Neural cell (in vitro differentiated cells): ENCODE measurements at regions not wholly inside any gene's neighbourhood (a gene's known extent, or its start where the extent isn't known, plus 50 kb on each side); places are given as distances from the start of the nearest gene placed in this dataset.

Source experiments
- H2AFZ ChIP-seq: fragments of 200-600, 300-800 bp; sonication (generic), shearing (Covaris generic); 2 replicates; pipeline ENCODE4 v1.6.0; 2014; ENCODE audit warnings: low read depth, mild to moderate bottlenecking, antibody characterized with exemption, low read length, moderate library complexity
- H3F3A ChIP-seq: fragments of 200-600 bp; shearing (Covaris generic); 2 replicates; pipeline ENCODE4 v1.6.1; 2016; ENCODE audit warnings: mild to moderate bottlenecking, moderate library complexity, mixed read lengths, antibody characterized with exemption, low read length; ENCODE audit not compliant: insufficient read depth, poor library complexity, severe bottlenecking
- H3K27ac ChIP-seq: fragments of 200-600, 300-800 bp; sonication (generic), shearing (Covaris generic); 2 replicates; pipeline ENCODE4 v1.5.1; 2014; ENCODE audit warnings: mild to moderate bottlenecking, low read length, moderate library complexity
- H3K27me3 ChIP-seq: fragments of 300-800, 200-600 bp; sonication (generic), shearing (Covaris generic); 2 replicates; pipeline ENCODE4 v1.6.0; 2014; ENCODE audit warnings: mild to moderate bottlenecking, low read depth, low read length, moderate library complexity; ENCODE audit not compliant: insufficient read depth
- H3K36me3 ChIP-seq: fragments of 300-800, 200-600 bp; sonication (generic), shearing (Covaris generic); 2 replicates; pipeline ENCODE4 v1.5.1; 2014; ENCODE audit warnings: mild to moderate bottlenecking, antibody characterized with exemption, low read length, moderate library complexity; ENCODE audit not compliant: insufficient read depth
- H3K4me2 ChIP-seq: fragments of 300-800, 200-600 bp; sonication (generic), shearing (Covaris generic); 2 replicates; pipeline ENCODE4 v1.6.0; 2014; ENCODE audit warnings: mild to moderate bottlenecking, low read length
- H3K4me3 ChIP-seq: fragments of 300-800, 200-600 bp; sonication (generic), shearing (Covaris generic); 2 replicates; pipeline ENCODE4 v1.5.1; 2014; ENCODE audit warnings: mild to moderate bottlenecking, low read length, moderate library complexity
- H3K79me2 ChIP-seq: fragments of 200-600 bp; shearing (Covaris generic); replicated peaks from 2 replicates; pipeline ENCODE4 v1.6.0; 2014; ENCODE audit warnings: mild to moderate bottlenecking, low read length, moderate library complexity; ENCODE audit not compliant: insufficient read depth
- H3K9ac ChIP-seq: fragments of 300-800, 200-600 bp; sonication (generic), shearing (Covaris generic); 2 replicates; pipeline ENCODE4 v1.6.1; 2016; ENCODE audit warnings: mild to moderate bottlenecking, low read length, mixed read lengths
- H3K9me2 ChIP-seq: fragments of 200-600 bp; shearing (Covaris generic); 2 replicates; pipeline ENCODE4 v1.6.1; 2016; ENCODE audit warnings: mild to moderate bottlenecking, low read length, mixed read lengths; ENCODE audit not compliant: insufficient read depth
- H3K9me3 ChIP-seq: fragments of 200-600, 300-800 bp; sonication (generic), shearing (Covaris generic); 2 replicates; pipeline ENCODE4 v1.6.1; 2016; ENCODE audit warnings: mild to moderate bottlenecking, mixed run types, low read length, moderate library complexity, mixed read lengths
- H4K20me1 ChIP-seq: fragments of 200-600 bp; shearing (Covaris generic); 2 replicates; pipeline ENCODE4 v1.6.1; 2016; ENCODE audit warnings: mild to moderate bottlenecking, mixed run types; ENCODE audit not compliant: insufficient read depth
- EP300 ChIP-seq: fragments of 450-650 bp; conservative IDR thresholded peaks from 2 replicates; pipeline ENCODE4 v1.6.1; 2014; ENCODE audit warnings: antibody characterized with exemption, mild to moderate bottlenecking, moderate library complexity; ENCODE audit not compliant: poor library complexity, severe bottlenecking
- EZH2 ChIP-seq: fragments of 200-600, 300-800 bp; shearing (Covaris generic), sonication (generic); IDR thresholded peaks from 2 replicates; pipeline ENCODE4 v1.6.1; 2014; ENCODE audit warnings: antibody characterized with exemption, low read length, borderline replicate concordance, mild to moderate bottlenecking; ENCODE audit not compliant: insufficient read depth, poor library complexity, severe bottlenecking
- MXI1 ChIP-seq: fragments of 450-650 bp; conservative IDR thresholded peaks from 2 replicates; pipeline ENCODE4 v1.6.1; 2014; ENCODE audit warnings: antibody characterized with exemption, mild to moderate bottlenecking; ENCODE audit not compliant: poor library complexity, severe bottlenecking
- POLR2AphosphoS5 ChIP-seq: IDR thresholded peaks from 2 replicates; pipeline ENCODE4 v1.6.1; 2012
- RAD21 ChIP-seq: fragments of 450-650 bp; conservative IDR thresholded peaks from 2 replicates; pipeline ENCODE4 v1.6.1; 2014; ENCODE audit warnings: antibody characterized with exemption, mild to moderate bottlenecking, moderate library complexity
- REST ChIP-seq: IDR thresholded peaks from 2 replicates; pipeline ENCODE4 v1.6.1; 2012; ENCODE audit warnings: borderline replicate concordance
- SMC3 ChIP-seq: fragments of 450-650 bp; conservative IDR thresholded peaks from 2 replicates; pipeline ENCODE4 v1.6.1; 2014; ENCODE audit warnings: antibody characterized with exemption, mild to moderate bottlenecking, moderate library complexity; ENCODE audit not compliant: poor library complexity
- TAF1 ChIP-seq: IDR thresholded peaks from 2 replicates; pipeline ENCODE4 v1.6.1; 2012; ENCODE audit warnings: low read depth
- TF ChIP-seq, protein P1 (sequence below): fragments of 450-650 bp; IDR thresholded peaks from 2 replicates; pipeline ENCODE4 v1.5.1; 2014; ENCODE audit warnings: antibody characterized with exemption, mild to moderate bottlenecking, moderate library complexity; ENCODE audit not compliant: poor library complexity, severe bottlenecking

DNA sequence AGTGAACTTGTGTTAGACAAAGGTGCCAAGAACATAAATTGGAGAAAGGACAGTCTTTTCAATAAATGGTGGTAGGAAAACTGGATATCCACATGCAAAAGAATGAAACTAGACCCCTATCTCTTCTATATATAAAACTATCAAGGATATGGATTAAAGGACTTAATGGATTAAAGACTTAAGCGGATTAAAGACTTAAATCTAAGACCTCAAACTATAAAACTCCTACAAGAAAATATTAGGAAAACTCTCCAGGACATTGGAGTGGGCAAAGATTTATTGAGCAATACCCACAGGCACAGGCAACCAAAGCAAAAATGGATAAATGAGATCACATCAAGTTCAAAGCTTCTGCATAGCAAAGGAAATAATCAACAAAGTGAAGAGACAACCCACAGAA lies 242.9 kb upstream of the MEOX2 start:
- H3K36me3 ChIP-seq = no peaks in the 10 kb centered on the region

GRCh38 chr7:15925608-15926007 lies 239.1 kb upstream of the MEOX2 start:
- Histone ChIP-seq H3K4me3 (no peak overlapping the region), H3F3A (no peaks in the 10 kb centered on the region), H4K20me1 (no peaks in the 10 kb centered on the region), H2AFZ (no peak overlapping the region), H3K4me2 (no peak overlapping the region), H3K9me3 (no peaks in the 10 kb centered on the region), H3K79me2 (no peaks in the 10 kb centered on the region), H3K27me3 (no peaks in the 10 kb centered on the region), H3K27ac (no peak overlapping the region), H3K9me2 (no peaks in the 10 kb centered on the region), H3K9ac (no peak overlapping the region), H3K36me3 (no peaks in the 10 kb centered on the region)
- TF ChIP-seq REST = no peak
- no peak for TF ChIP-seq RAD21
- TF ChIP-seq TAF1 = no peak
- no peak for TF ChIP-seq MXI1

More for the DNA sequence above, 242.9 kb upstream of the MEOX2 start:
- Histone ChIP-seq H3K9me2 (no peaks in the 10 kb centered on the region), H2AFZ (no peak overlapping the region), H3K4me2 (no peak overlapping the region), H3K27ac (no peak overlapping the region), H3K27me3 (no peaks in the 10 kb centered on the region), H3F3A (no peaks in the 10 kb centered on the region), H3K9ac (no peak overlapping the region), H3K79me2 (no peaks in the 10 kb centered on the region), H3K4me3 (no peak overlapping the region), H4K20me1 (no peaks in the 10 kb centered on the region), H3K9me3 (no peaks in the 10 kb centered on the region)
- no peak for TF ChIP-seq RAD21
- no peak for TF ChIP-seq EZH2
- no peak for TF ChIP-seq REST
- TF ChIP-seq, protein P1, sequence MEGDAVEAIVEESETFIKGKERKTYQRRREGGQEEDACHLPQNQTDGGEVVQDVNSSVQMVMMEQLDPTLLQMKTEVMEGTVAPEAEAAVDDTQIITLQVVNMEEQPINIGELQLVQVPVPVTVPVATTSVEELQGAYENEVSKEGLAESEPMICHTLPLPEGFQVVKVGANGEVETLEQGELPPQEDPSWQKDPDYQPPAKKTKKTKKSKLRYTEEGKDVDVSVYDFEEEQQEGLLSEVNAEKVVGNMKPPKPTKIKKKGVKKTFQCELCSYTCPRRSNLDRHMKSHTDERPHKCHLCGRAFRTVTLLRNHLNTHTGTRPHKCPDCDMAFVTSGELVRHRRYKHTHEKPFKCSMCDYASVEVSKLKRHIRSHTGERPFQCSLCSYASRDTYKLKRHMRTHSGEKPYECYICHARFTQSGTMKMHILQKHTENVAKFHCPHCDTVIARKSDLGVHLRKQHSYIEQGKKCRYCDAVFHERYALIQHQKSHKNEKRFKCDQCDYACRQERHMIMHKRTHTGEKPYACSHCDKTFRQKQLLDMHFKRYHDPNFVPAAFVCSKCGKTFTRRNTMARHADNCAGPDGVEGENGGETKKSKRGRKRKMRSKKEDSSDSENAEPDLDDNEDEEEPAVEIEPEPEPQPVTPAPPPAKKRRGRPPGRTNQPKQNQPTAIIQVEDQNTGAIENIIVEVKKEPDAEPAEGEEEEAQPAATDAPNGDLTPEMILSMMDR = no peak
- TF ChIP-seq SMC3 = no peak
- no peak for TF ChIP-seq MXI1
- TF ChIP-seq POLR2AphosphoS5 = no peak
- TF ChIP-seq EP300 = no peak
- no peak for TF ChIP-seq TAF1
